ENCODE measurements at regions not wholly inside any gene's neighbourhood (a gene's known extent, or its start where the extent isn't known, plus 50 kb on each side); places are given as distances from the start of the nearest gene placed in this dataset.

- Mint-ChIP-seq H3K36me3 (ENCODE audit: low read depth) (peaks cover 2% of the 10 kb centered on the region), H3K27ac (ENCODE audit: unreplicated experiment) (no peak overlapping the region), H3K9me3 (ENCODE audit: low read depth) (peaks cover 2% of the 10 kb centered on the region), H3K4me1 (ENCODE audit: low read depth) (peaks cover 35% of the 10 kb centered on the region), H3K4me3 (ENCODE audit: unreplicated experiment) (no peak overlapping the region), H3K27me3 (ENCODE audit: low read depth) (no peaks in the 10 kb centered on the region)
- no peak for TF ChIP-seq CTCF (IDR thresholded peaks at IDR 0.05)
- no peak for DNase-seq (ENCODE audit: low spot score)
These were observed 75.9 kb downstream of the OAT start for GRCh38 chr10:124342821-124343170.

GRCh38 chr10:124342136-124342820 lies 76.4 kb downstream of the OAT start:
- H3K9me3 Mint-ChIP-seq (ENCODE audit: low read depth): peaks cover 3% of the 10 kb centered on the region
- no peaks in the 10 kb centered on the region for H3K27me3 Mint-ChIP-seq (ENCODE audit: low read depth)
- no peak for TF ChIP-seq CTCF (IDR thresholded peaks at IDR 0.05)
- no peak for DNase-seq (ENCODE audit: low spot score)
- H3K4me1 Mint-ChIP-seq (ENCODE audit: low read depth): peaks cover 36% of the 10 kb centered on the region
- no peak overlapping the region for H3K4me3 Mint-ChIP-seq (ENCODE audit: unreplicated experiment)
- no peak overlapping the region for H3K27ac Mint-ChIP-seq (ENCODE audit: unreplicated experiment)
- peaks cover 3% of the 10 kb centered on the region for H3K36me3 Mint-ChIP-seq (ENCODE audit: low read depth)

- no peak for TF ChIP-seq CTCF (IDR thresholded peaks at IDR 0.05)
- H3K36me3 Mint-ChIP-seq (ENCODE audit: low read depth): peaks cover 3% of the 10 kb centered on the region
- peaks cover 36% of the 10 kb centered on the region for H3K4me1 Mint-ChIP-seq (ENCODE audit: low read depth)
- no peak overlapping the region for H3K4me3 Mint-ChIP-seq (ENCODE audit: unreplicated experiment)
- no peak overlapping the region for H3K27ac Mint-ChIP-seq (ENCODE audit: unreplicated experiment)
- peaks cover 3% of the 10 kb centered on the region for H3K9me3 Mint-ChIP-seq (ENCODE audit: low read depth)
- H3K27me3 Mint-ChIP-seq (ENCODE audit: low read depth): no peaks in the 10 kb centered on the region
- DNase-seq (ENCODE audit: low spot score): no peak
These were observed 77.0 kb downstream of the OAT start for GRCh38 chr10:124341768-124342135.

- H3K27ac Mint-ChIP-seq (ENCODE audit: unreplicated experiment): peak overlapping the region; percentile 99
- H3K4me1 Mint-ChIP-seq (ENCODE audit: low read depth): peaks cover 36% of the 10 kb centered on the region
- TF ChIP-seq CTCF (IDR thresholded peaks at IDR 0.05): peak; percentile 23
- H3K9me3 Mint-ChIP-seq (ENCODE audit: low read depth): peaks cover 12% of the 10 kb centered on the region
- DNase-seq (ENCODE audit: low spot score): no peak
- H3K4me3 Mint-ChIP-seq (ENCODE audit: unreplicated experiment): no peak overlapping the region
- no peaks in the 10 kb centered on the region for H3K27me3 Mint-ChIP-seq (ENCODE audit: low read depth)
- peaks cover 3% of the 10 kb centered on the region for H3K36me3 Mint-ChIP-seq (ENCODE audit: low read depth)
These were observed 78.5 kb downstream of the OAT start for GRCh38 chr10:124340033-124340760.

GRCh38 chr10:124339119-124340032 lies 79.3 kb downstream of the OAT start:
- H3K27ac Mint-ChIP-seq (ENCODE audit: unreplicated experiment): peak overlapping the region; percentile 99
- peaks cover 3% of the 10 kb centered on the region for H3K36me3 Mint-ChIP-seq (ENCODE audit: low read depth)
- no peak for TF ChIP-seq CTCF (IDR thresholded peaks at IDR 0.05)
- no peak overlapping the region for H3K4me3 Mint-ChIP-seq (ENCODE audit: unreplicated experiment)
- no peaks in the 10 kb centered on the region for H3K27me3 Mint-ChIP-seq (ENCODE audit: low read depth)
- H3K4me1 Mint-ChIP-seq (ENCODE audit: low read depth): peaks cover 36% of the 10 kb centered on the region
- peaks cover 12% of the 10 kb centered on the region for H3K9me3 Mint-ChIP-seq (ENCODE audit: low read depth)
- no peak for DNase-seq (ENCODE audit: low spot score)
